Ecto neural progenitor cell (in vitro differentiated cells): ENCODE measurements at regions not wholly inside any gene's neighbourhood (a gene's known extent, or its start where the extent isn't known, plus 50 kb on each side); places are given as distances from the start of the nearest gene placed in this dataset.
"Not testable (repeated sequence)": the region's sequence is repeated elsewhere in the genome, so short reads cannot be mapped to it uniquely, and the experiment has no call there.

Source experiments
- DNase-seq: peaks from one replicate; pipeline ENCODE4 v3.0.0-alpha.2; 2018; ENCODE audit warnings: low spot score

- no peak for DNase-seq
These were observed 59.2 kb downstream of the IL12A start for GRCh38 chr3:160047876-160048275.

GRCh38 chr3:160049038-160049437, 60.4 kb downstream of the IL12A start:
- no peak for DNase-seq

GRCh38 chr3:160049565-160049964, 60.9 kb downstream of the IL12A start:
- DNase-seq: no peak

DNA sequence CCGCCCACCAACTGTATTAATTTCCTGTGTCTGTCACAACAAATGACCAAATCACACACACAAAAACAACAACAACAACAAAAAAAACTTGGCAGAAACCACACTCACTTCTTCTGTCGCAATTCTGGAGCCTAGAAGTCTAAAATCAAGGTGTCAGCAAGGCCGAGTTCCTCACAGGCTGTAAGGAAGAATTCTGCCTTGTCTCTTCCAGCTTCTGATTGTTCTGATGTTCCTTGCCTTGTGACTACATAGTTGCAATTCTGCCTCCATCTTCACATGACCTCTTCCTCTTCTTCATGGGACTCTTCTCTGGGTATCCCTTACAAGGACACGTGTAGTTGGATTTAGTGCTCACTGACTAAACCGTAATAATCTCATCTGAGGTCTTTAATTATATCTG, 61.4 kb downstream of the IL12A start:
- no peak for DNase-seq

GRCh38 chr3:160052385-160053047, 63.9 kb downstream of the IL12A start:
- DNase-seq: no peak

DNA sequence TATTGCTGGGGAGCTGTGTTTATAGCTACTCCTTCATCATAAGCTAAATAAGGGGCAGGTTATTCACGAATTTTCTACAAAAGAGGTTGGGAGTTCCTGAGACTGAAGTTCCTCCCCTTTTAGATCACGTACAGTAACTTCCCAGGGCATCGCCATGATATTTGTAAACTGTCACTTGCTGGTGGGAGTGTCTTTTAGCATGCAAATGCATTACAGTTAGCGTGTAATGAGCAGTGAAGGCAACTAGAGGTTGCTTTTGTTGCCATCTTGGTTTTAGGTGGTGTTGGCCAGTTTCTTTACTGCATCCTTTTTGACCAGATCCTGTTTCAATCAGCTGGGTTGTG, 64.4 kb downstream of the IL12A start:
- no peak for DNase-seq

- not testable (repeated sequence) for DNase-seq
These were observed 66.2 kb downstream of the IL12A start for GRCh38 chr3:160054862-160055261.

DNA sequence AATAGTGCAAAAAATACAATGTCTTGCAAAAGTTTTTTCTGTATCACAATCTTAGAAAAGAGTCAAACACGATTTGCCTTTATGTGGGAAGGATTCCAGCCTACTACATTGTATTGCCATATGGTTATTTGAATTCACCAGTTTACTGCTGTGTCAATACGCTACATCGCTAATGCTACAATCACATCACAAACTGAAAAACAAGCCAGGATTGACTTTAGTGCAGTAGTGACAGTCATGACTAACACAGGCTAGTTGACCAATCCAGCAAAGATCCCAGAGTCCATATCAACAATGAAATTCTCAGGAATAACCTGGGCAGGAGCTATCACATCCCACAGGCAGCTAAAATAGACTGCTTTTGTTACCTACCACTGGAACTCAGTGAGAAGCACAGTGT, 67.0 kb downstream of the IL12A start:
- no peak for DNase-seq

DNA sequence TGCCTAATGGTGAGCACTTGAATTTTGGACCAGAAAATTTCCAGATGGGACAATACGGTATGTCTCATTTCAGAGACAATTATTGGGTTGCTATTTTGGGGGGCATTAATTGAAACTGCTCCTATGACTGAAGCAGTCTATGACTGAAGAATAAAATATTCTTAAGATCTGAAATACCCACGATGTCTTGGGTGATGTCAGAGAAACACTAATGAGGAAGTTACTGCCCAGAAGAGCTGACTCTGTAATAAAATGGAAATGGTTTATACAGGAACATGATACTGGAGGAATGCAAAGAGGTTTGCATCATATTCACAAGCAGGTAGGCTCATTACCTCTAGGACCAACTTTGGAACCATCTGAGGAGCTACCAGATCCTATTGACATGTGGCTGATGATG, 68.7 kb downstream of the IL12A start:
- no peak for DNase-seq

- no peak for DNase-seq
These were observed 71.9 kb downstream of the IL12A start for GRCh38 chr3:160060409-160061027.

- DNase-seq: no peak
These were observed 72.9 kb downstream of the IL12A start for GRCh38 chr3:160061525-160061924.

- no peak for DNase-seq
These were observed 76.6 kb downstream of the IL12A start for GRCh38 chr3:160065282-160065681.

DNA sequence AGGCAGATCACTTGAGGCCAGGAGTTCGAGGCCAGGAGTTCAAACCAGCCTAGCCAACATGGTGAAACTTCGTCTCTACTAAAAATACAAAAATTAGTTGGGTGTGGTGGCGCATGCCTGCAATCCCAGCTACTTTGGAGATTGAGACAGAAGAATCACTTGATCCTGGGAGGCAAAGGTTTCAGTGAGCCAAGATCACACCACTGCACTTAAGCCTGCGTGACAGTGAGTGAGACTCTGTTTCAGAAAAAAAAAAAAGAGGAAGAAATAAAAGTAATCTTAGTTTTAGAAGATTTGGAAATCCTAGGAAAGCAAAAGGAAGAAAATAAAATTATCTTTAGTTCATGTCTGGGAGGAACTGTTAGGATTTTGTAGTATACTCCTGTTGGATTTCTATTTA, 77.2 kb downstream of the IL12A start:
- no peak for DNase-seq

- DNase-seq: no peak
These were observed 81.4 kb downstream of the IL12A start for GRCh38 chr3:160069986-160070385.

DNA sequence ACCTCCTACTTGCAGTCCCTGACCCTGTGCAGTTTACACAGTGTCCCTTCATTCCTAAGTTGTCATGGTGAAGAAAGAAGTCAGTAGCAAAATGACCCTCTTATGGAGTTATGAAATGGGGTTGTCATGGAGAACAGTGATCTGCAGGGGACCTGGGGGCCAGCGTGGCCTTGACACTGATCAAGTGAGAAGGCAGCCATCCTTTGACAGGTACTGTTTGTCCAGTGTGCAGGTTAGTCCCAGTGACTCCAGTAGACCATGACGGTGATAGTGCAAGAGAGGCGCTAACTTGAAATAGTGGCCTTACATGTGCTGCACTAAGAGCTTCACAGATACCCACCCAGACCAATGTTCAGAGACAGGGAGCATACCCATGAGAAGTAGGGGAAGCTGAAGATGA, 87.9 kb downstream of the IL12A start:
- DNase-seq: no peak

DNA sequence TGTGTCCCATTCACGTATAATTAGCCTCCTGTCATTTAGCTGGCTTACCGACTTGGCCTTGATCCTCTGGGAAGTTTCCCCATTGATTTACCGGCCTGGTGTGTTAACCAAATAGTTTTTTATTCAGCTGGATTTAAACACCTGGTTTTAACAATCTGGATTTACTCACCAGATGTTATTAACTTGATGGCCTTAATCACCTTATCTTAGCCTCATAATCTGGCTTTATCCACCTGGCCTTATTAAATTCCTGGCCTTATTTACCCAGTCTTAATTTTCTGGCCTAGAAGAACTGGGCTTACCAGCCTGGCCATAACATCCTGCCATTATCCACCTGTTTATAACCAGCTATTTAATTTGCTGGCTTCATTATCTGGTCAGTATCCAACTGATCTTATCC, 89.9 kb downstream of the IL12A start:
- no peak for DNase-seq

GRCh38 chr3:160081958-160082533, 93.4 kb downstream of the IL12A start:
- DNase-seq: no peak

DNA sequence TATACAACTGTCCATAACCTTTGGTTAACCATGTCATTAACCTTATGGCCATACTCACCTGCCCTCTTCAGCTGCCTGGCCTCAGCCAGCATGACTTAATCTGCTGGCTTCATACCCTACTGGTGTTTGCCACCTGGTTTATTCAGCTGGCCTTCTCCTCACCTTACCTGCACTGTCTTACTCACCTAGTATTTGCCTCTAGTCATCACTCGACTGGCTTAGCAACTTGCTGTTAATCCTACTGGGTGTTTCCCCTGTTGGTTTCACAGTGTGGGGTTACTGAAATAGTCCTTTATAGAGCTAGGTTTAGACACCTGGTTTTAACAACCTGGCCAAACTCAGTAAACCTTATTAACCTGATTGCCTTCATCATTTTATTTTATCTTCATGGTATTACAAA, 96.4 kb downstream of the IL12A start:
- DNase-seq: no peak

DNA sequence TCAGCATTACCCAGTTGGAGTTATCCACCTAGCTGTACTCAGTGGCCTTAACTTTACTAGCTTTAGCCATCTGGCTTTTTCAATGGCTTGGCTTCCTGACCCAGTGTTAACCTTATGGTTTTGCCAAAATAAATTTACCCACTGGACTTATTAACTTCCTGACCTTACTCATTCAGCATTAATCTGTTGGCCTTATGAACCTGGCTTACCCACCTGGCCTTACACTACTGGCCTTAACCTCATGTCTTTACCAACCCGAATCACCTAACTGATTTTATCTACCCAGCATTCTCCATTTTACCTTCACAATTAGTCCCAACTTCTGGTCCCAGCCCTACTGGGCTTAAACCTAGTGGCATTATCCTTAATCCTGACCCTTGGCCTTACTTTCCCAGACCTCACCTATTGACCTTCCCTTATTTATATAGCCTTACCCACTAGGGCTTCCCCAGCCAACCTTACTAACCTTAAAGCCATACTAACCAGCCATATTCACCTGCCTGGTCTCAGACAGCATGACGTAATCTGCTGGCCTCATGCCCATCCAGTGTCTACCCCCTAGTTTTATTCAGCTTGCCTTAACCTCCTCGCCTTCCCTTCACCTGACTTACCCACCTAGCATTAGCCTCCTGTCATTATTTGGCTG, 100.0 kb downstream of the IL12A start:
- no peak for DNase-seq

DNA sequence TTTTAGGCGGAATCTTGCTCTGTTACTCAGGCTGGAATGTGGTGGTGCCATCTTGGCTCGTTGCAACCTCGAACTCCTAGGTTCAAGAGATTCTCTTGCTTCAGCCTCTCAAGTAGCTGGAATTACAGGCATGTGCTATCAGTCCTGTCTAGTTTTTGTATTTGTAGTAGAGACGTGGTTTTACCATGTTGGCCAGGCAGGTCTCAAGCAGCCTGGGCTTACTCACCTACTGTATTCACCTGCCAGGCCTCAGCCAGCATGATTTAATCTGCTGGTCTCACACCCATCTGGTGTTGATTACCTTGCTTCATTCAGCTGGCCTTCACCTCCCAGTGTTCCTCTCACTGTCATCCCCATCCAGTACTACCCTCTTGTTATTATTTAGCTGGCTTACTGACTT, 102.0 kb downstream of the IL12A start:
- no peak for DNase-seq

GRCh38 chr3:160091441-160091840, 102.8 kb downstream of the IL12A start:
- DNase-seq: no peak

DNA sequence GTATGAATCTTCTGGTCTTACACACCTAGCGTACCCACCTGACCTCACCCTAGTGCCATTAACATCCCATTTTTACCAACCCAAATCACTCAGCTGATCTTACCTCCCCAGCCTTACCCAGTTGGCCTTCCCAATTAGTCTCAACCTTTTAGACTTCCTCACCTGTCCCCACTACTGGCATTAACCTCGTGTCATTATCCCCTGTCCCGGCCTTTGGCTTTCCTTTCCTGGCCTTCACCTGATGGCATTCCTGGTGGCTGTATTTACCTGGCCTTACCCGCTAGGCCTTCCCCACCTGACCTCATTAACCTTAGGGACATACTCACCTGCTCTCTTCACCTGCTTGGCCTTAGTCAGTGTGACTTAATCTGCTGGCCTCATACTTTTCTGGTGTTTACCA, 104.1 kb downstream of the IL12A start:
- no peak for DNase-seq

- DNase-seq: no peak
These were observed 105.9 kb downstream of the IL12A start for GRCh38 chr3:160094562-160094961.
